ENCODE measurements at regions not wholly inside any gene's neighbourhood (a gene's known extent, or its start where the extent isn't known, plus 50 kb on each side); places are given as distances from the start of the nearest gene placed in this dataset.

DNA sequence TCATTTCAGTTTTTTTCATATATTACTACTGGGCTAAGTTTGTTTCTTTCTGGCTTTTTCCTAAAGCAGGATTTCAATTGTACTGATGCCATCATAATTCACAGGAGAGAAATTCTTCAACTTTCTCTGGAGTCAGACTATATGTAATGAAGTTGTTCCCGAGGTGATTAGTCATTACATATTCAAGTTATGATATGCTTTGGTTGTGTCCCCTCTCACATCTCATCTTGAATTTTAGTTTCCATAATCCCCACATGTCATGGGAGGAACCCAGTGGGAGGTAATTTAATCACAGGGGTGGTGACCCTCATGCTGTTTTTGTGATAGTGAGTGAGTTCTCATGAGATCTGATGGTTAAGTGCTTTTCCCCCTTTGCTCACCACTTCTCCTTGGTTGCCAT, 227.5 kb upstream of the LRIG3 start:
- TF ChIP-seq FOXM1 (IDR thresholded peaks at IDR 0.05; ENCODE audit: borderline replicate concordance, low read depth) (no peak), EP300 (IDR thresholded peaks at IDR 0.05; ENCODE audit: borderline replicate concordance) (no peak), REST (IDR thresholded peaks at IDR 0.05; ENCODE audit: low read depth) (no peak), TEAD4 (IDR thresholded peaks at IDR 0.05) (no peak), TAF1 (IDR thresholded peaks at IDR 0.05; ENCODE audit: low read depth) (no peak), CREB1 (IDR thresholded peaks at IDR 0.05; ENCODE audit: low read depth) (no peak), CEBPB (IDR thresholded peaks at IDR 0.05) (no peak), EGR1 (IDR thresholded peaks at IDR 0.05) (no peak), TCF12 (IDR thresholded peaks at IDR 0.05; ENCODE audit: low read depth) (no peak), RAD21 (IDR thresholded peaks at IDR 0.05; ENCODE audit: low read depth) (no peak), NFIC (IDR thresholded peaks at IDR 0.05) (no peak)
- TF ChIP-seq, protein P1, sequence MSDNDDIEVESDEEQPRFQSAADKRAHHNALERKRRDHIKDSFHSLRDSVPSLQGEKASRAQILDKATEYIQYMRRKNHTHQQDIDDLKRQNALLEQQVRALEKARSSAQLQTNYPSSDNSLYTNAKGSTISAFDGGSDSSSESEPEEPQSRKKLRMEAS (IDR thresholded peaks at IDR 0.05), result no peak
- TF ChIP-seq, protein P2, sequence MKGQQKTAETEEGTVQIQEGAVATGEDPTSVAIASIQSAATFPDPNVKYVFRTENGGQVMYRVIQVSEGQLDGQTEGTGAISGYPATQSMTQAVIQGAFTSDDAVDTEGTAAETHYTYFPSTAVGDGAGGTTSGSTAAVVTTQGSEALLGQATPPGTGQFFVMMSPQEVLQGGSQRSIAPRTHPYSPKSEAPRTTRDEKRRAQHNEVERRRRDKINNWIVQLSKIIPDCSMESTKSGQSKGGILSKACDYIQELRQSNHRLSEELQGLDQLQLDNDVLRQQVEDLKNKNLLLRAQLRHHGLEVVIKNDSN (IDR thresholded peaks at IDR 0.05), result no peak
